ENCODE measurements at regions not wholly inside any gene's neighbourhood (a gene's known extent, or its start where the extent isn't known, plus 50 kb on each side); places are given as distances from the start of the nearest gene placed in this dataset.

DNA sequence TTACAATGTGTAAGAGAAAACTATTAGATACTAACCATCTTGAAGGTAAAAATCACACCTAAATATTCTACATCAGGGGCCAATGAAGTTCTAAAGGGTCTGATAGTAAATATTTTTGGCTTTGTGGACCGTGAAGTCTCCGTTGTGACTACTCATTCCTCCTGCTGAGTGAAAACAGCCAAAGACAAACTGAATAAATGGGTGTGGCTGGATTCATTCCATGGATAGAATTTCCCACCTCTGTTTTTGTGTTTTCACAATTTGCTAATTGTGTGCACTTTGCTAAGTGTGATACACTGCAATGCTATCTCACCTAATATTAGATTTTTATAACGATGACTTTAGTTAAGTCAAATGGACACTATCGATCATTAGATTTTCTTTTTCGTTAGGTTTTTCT lies 1474.0 kb downstream of the PLA2G4A start (continued):
- TF ChIP-seq, protein P1, sequence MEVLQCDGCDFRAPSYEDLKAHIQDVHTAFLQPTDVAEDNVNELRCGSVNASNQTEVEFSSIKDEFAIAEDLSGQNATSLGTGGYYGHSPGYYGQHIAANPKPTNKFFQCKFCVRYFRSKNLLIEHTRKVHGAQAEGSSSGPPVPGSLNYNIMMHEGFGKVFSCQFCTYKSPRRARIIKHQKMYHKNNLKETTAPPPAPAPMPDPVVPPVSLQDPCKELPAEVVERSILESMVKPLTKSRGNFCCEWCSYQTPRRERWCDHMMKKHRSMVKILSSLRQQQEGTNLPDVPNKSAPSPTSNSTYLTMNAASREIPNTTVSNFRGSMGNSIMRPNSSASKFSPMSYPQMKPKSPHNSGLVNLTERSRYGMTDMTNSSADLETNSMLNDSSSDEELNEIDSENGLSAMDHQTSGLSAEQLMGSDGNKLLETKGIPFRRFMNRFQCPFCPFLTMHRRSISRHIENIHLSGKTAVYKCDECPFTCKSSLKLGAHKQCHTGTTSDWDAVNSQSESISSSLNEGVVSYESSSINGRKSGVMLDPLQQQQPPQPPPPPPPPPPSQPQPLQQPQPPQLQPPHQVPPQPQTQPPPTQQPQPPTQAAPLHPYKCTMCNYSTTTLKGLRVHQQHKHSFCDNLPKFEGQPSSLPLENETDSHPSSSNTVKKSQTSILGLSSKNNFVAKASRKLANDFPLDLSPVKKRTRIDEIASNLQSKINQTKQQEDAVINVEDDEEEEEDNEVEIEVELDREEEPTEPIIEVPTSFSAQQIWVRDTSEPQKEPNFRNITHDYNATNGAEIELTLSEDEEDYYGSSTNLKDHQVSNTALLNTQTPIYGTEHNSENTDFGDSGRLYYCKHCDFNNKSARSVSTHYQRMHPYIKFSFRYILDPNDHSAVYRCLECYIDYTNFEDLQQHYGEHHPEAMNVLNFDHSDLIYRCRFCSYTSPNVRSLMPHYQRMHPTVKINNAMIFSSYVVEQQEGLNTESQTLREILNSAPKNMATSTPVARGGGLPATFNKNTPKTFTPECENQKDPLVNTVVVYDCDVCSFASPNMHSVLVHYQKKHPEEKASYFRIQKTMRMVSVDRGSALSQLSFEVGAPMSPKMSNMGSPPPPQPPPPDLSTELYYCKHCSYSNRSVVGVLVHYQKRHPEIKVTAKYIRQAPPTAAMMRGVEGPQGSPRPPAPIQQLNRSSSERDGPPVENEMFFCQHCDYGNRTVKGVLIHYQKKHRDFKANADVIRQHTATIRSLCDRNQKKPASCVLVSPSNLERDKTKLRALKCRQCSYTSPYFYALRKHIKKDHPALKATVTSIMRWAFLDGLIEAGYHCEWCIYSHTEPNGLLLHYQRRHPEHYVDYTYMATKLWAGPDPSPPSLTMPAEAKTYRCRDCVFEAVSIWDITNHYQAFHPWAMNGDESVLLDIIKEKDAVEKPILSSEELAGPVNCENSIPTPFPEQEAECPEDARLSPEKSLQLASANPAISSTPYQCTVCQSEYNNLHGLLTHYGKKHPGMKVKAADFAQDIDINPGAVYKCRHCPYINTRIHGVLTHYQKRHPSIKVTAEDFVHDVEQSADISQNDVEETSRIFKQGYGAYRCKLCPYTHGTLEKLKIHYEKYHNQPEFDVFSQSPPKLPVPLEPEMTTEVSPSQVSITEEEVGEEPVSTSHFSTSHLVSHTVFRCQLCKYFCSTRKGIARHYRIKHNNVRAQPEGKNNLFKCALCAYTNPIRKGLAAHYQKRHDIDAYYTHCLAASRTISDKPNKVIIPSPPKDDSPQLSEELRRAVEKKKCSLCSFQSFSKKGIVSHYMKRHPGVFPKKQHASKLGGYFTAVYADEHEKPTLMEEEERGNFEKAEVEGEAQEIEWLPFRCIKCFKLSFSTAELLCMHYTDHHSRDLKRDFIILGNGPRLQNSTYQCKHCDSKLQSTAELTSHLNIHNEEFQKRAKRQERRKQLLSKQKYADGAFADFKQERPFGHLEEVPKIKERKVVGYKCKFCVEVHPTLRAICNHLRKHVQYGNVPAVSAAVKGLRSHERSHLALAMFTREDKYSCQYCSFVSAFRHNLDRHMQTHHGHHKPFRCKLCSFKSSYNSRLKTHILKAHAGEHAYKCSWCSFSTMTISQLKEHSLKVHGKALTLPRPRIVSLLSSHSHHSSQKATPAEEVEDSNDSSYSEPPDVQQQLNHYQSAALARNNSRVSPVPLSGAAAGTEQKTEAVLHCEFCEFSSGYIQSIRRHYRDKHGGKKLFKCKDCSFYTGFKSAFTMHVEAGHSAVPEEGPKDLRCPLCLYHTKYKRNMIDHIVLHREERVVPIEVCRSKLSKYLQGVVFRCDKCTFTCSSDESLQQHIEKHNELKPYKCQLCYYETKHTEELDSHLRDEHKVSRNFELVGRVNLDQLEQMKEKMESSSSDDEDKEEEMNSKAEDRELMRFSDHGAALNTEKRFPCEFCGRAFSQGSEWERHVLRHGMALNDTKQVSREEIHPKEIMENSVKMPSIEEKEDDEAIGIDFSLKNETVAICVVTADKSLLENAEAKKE (CRISPR knock-in tag; IDR thresholded peaks at IDR 0.05): no peak
- TF ChIP-seq POLR2AphosphoS5 (IDR thresholded peaks at IDR 0.05; ENCODE audit: low read depth): no peak
- TF ChIP-seq EZH2phosphoT487 (IDR thresholded peaks at IDR 0.05; ENCODE audit: unreplicated experiment): no peak
- TF ChIP-seq JUNB (IDR thresholded peaks at IDR 0.05; ENCODE audit: unreplicated experiment): no peak
- no peak for TF ChIP-seq CREB1 (CRISPR knock-in tag; IDR thresholded peaks at IDR 0.05; ENCODE audit: low read depth)
- no peak for TF ChIP-seq ZNF331 (CRISPR knock-in tag; IDR thresholded peaks at IDR 0.05; ENCODE audit: low read depth)

DNA sequence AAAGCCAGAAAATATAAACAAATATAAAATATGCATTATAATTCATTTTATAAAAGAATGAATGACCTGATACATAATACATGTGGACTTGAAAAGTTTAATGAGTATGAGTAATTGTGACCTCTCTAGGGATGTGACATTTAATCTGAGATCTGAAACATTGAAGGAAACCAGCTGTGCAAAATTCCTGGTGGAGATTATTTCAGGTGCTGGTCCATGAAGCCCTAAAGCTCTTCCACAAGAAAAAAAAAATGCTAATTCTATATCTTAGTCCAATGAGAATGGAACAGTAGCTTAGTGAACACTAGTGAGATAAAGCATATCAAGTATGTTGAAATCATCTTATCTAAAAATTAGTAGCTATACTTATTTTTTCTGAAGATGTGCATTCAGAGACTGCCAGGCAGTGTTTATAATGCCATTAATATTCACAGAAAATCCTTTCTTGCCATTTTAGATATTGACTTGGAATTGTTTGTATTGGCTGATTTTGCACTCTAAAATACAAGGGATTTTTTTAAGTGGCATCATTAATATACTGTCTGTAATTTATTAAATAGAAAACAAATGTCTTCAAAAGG lies 1485.9 kb downstream of the PLA2G4A start:
- H3K27ac ChIP-seq (ENCODE audit: low read depth): no peak overlapping the region
- H4K20me1 ChIP-seq (replicated peaks; ENCODE audit: insufficient read depth): no peaks in the 10 kb centered on the region
- no peaks in the 10 kb centered on the region for H3K9me2 ChIP-seq (ENCODE audit: insufficient read depth)
- 0 out of 2 replicates have a peak, but pooled peaks cover 2% of the 10 kb centered on the region for H3K4me1 ChIP-seq (ENCODE audit: insufficient read depth)
- H3K4me3 ChIP-seq: no peak overlapping the region
- Mint-ChIP-seq H3K9me3 (no peaks in the 10 kb centered on the region), H3K4me3 (no peak overlapping the region), H3K27me3 (ENCODE audit: insufficient read depth, low read depth, poor library complexity) (no peaks in the 10 kb centered on the region), H3K4me1 (peaks cover 4% of the 10 kb centered on the region; the same call in 2 of the 3 replicates), H3K36me3 (ENCODE audit: low read depth) (no peaks in the 10 kb centered on the region), H3K27ac (no peak overlapping the region)
- H3K27me3 ChIP-seq (ENCODE audit: insufficient read depth): no peaks in the 10 kb centered on the region
- H3F3A ChIP-seq (replicated peaks; ENCODE audit: low read depth): no peaks in the 10 kb centered on the region
- H2AFZ ChIP-seq: no peak overlapping the region
- H3K4me2 ChIP-seq: no peak overlapping the region
- DNase-seq (ENCODE audit: low spot score) (no peak), ATAC-seq (no peak)
- no peaks in the 10 kb centered on the region for H3K79me2 ChIP-seq (replicated peaks; ENCODE audit: insufficient read depth)
- H3K36me3 ChIP-seq (ENCODE audit: insufficient read depth): no peaks in the 10 kb centered on the region
- TF ChIP-seq, protein P2, sequence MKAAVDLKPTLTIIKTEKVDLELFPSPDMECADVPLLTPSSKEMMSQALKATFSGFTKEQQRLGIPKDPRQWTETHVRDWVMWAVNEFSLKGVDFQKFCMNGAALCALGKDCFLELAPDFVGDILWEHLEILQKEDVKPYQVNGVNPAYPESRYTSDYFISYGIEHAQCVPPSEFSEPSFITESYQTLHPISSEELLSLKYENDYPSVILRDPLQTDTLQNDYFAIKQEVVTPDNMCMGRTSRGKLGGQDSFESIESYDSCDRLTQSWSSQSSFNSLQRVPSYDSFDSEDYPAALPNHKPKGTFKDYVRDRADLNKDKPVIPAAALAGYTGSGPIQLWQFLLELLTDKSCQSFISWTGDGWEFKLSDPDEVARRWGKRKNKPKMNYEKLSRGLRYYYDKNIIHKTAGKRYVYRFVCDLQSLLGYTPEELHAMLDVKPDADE (IDR thresholded peaks at IDR 0.05): no peak
- TF ChIP-seq CREB1 (CRISPR knock-in tag; IDR thresholded peaks at IDR 0.05; ENCODE audit: low read depth): no peak
- no peak for TF ChIP-seq JUNB (IDR thresholded peaks at IDR 0.05; ENCODE audit: unreplicated experiment)
- no peak for TF ChIP-seq EZH2 (IDR thresholded peaks at IDR 0.05; ENCODE audit: low read depth, unreplicated experiment)
- TF ChIP-seq EZH2phosphoT487 (IDR thresholded peaks at IDR 0.05; ENCODE audit: unreplicated experiment): no peak
- no peak for TF ChIP-seq POLR2AphosphoS5 (IDR thresholded peaks at IDR 0.05; ENCODE audit: low read depth)
- TF ChIP-seq ZNF114 (CRISPR knock-in tag; IDR thresholded peaks at IDR 0.05): no peak
- TF ChIP-seq, protein P3, sequence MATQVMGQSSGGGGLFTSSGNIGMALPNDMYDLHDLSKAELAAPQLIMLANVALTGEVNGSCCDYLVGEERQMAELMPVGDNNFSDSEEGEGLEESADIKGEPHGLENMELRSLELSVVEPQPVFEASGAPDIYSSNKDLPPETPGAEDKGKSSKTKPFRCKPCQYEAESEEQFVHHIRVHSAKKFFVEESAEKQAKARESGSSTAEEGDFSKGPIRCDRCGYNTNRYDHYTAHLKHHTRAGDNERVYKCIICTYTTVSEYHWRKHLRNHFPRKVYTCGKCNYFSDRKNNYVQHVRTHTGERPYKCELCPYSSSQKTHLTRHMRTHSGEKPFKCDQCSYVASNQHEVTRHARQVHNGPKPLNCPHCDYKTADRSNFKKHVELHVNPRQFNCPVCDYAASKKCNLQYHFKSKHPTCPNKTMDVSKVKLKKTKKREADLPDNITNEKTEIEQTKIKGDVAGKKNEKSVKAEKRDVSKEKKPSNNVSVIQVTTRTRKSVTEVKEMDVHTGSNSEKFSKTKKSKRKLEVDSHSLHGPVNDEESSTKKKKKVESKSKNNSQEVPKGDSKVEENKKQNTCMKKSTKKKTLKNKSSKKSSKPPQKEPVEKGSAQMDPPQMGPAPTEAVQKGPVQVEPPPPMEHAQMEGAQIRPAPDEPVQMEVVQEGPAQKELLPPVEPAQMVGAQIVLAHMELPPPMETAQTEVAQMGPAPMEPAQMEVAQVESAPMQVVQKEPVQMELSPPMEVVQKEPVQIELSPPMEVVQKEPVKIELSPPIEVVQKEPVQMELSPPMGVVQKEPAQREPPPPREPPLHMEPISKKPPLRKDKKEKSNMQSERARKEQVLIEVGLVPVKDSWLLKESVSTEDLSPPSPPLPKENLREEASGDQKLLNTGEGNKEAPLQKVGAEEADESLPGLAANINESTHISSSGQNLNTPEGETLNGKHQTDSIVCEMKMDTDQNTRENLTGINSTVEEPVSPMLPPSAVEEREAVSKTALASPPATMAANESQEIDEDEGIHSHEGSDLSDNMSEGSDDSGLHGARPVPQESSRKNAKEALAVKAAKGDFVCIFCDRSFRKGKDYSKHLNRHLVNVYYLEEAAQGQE (IDR thresholded peaks at IDR 0.05; ENCODE audit: unreplicated experiment): no peak

Data from GM23338 (cell line).